MM.1S (cell line): ENCODE measurements at regions not wholly inside any gene's neighbourhood (a gene's known extent, or its start where the extent isn't known, plus 50 kb on each side); places are given as distances from the start of the nearest gene placed in this dataset.

Experiments
- DNase-seq: peaks from one replicate; pipeline ENCODE4 v3.0.0-alpha.2; 2015
- H2AFZ ChIP-seq: fragments of 300-600 bp; sonication (generic); 2 replicates; pipeline ENCODE4 v1.6.0; 2016; ENCODE audit warnings: antibody characterized with exemption, low read length
- H3F3A ChIP-seq: fragments of 300-600 bp; sonication (generic); 2 replicates; pipeline ENCODE4 v1.6.1; 2016; ENCODE audit warnings: mild to moderate bottlenecking, antibody characterized with exemption, low read length, moderate library complexity, mixed read lengths; ENCODE audit not compliant: insufficient read depth
- H3K27ac ChIP-seq: fragments of 300-600 bp; sonication (generic); 2 replicates; pipeline ENCODE4 v1.5.1; 2016; ENCODE audit warnings: mild to moderate bottlenecking, low read length
- H3K27me3 ChIP-seq: fragments of 300-600 bp; sonication (generic); replicated peaks from 2 replicates; pipeline ENCODE4 v1.6.0; 2016; ENCODE audit warnings: low read length; ENCODE audit not compliant: insufficient read depth
- H3K36me3 ChIP-seq: fragments of 300-600 bp; sonication (generic); replicated peaks from 2 replicates; pipeline ENCODE4 v1.6.1; 2016; ENCODE audit warnings: mild to moderate bottlenecking, low read length, mixed read lengths; ENCODE audit not compliant: insufficient read depth
- H3K4me1 ChIP-seq: fragments of 300-600 bp; sonication (generic); 2 replicates; pipeline ENCODE4 v1.6.1; 2016; ENCODE audit warnings: low read length, mixed read lengths
- H3K4me2 ChIP-seq: fragments of 300-600 bp; sonication (generic); 2 replicates; pipeline ENCODE4 v1.6.0; 2016; ENCODE audit warnings: low read depth, low read length
- H3K4me3 ChIP-seq: fragments of 300-600 bp; sonication (generic); 2 replicates; pipeline ENCODE4 v1.5.1; 2016; ENCODE audit warnings: low read length, mixed read lengths
- H3K79me2 ChIP-seq: fragments of 300-600 bp; sonication (generic); 2 replicates; pipeline ENCODE4 v1.6.1; 2016; ENCODE audit warnings: mixed run types, low read length, mixed read lengths
- H3K9ac ChIP-seq: fragments of 300-600 bp; sonication (generic); 2 replicates; pipeline ENCODE4 v1.6.1; 2016; ENCODE audit warnings: low read length, mixed read lengths
- H3K9me2 ChIP-seq: fragments of 300-600 bp; sonication (generic); replicated peaks from 2 replicates; pipeline ENCODE4 v1.6.1; 2016; ENCODE audit warnings: mild to moderate bottlenecking, low read length, mixed read lengths; ENCODE audit not compliant: insufficient read depth
- H3K9me3 ChIP-seq: fragments of 300-600 bp; sonication (generic); replicated peaks from 2 replicates; pipeline ENCODE4 v1.6.1; 2016; ENCODE audit warnings: mild to moderate bottlenecking, low read length, mixed read lengths; ENCODE audit not compliant: insufficient read depth
- H4K20me1 ChIP-seq: fragments of 300-600 bp; sonication (generic); 2 replicates; pipeline ENCODE4 v1.6.1; 2016; ENCODE audit warnings: mild to moderate bottlenecking, low read length, moderate library complexity, mixed read lengths; ENCODE audit not compliant: insufficient read depth
- EZH2 ChIP-seq: fragments of 300-600 bp; sonication (generic); optimal IDR thresholded peaks from 2 replicates; pipeline ENCODE3; 2017; ENCODE audit warnings: low read depth, mild to moderate bottlenecking, antibody characterized with exemption, low read length, mixed read lengths
- EZH2phosphoT487 ChIP-seq: fragments of 300-600 bp; sonication (generic); IDR thresholded peaks from 2 replicates; pipeline ENCODE4 v1.6.1; 2018; ENCODE audit warnings: antibody characterized with exemption, low read length
- TF ChIP-seq, protein P1 (sequence below): fragments of 300-600 bp; sonication (generic); IDR thresholded peaks from 2 replicates; pipeline ENCODE4 v1.5.1; 2016; ENCODE audit warnings: antibody characterized with exemption, low read length, mixed read lengths

DNA sequence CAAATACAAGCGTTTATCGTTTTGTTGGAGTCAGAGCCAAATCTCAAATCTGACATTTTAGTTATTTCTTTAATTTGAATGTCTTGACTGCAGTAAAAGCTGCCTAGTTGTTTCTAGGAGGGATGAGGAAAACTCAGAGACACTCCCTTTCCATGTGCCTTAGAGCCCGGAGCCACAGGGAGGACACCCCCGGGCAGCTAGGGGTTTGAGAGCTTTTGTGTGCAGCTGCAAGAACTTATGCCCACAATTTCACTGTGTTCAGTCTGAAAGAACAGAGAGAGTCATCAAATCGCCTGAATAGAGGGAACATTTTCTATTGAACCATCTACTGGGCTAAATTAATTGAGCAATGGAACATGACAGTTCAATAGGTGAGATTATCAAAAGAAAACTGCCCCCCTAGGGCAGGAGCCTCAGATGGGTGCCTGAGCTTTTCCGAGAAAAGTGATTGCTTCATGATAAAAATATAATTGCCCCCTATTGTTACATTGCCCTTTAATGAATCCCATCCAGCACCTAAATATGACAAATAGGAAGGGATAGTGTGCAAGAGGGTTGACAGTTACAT lies 709.3 kb upstream of the RGMB start:
- H3K27me3 ChIP-seq, result no peaks in the 10 kb centered on the region
- H3K9me2 ChIP-seq, result no peaks in the 10 kb centered on the region
- H2AFZ ChIP-seq, result no peak overlapping the region
- no peaks in the 10 kb centered on the region for H3K79me2 ChIP-seq
- H3K4me1 ChIP-seq, result peaks cover 7% of the 10 kb centered on the region
- no peak overlapping the region for H3K9ac ChIP-seq
- H3F3A ChIP-seq, result no peaks in the 10 kb centered on the region
- TF ChIP-seq, protein P1, sequence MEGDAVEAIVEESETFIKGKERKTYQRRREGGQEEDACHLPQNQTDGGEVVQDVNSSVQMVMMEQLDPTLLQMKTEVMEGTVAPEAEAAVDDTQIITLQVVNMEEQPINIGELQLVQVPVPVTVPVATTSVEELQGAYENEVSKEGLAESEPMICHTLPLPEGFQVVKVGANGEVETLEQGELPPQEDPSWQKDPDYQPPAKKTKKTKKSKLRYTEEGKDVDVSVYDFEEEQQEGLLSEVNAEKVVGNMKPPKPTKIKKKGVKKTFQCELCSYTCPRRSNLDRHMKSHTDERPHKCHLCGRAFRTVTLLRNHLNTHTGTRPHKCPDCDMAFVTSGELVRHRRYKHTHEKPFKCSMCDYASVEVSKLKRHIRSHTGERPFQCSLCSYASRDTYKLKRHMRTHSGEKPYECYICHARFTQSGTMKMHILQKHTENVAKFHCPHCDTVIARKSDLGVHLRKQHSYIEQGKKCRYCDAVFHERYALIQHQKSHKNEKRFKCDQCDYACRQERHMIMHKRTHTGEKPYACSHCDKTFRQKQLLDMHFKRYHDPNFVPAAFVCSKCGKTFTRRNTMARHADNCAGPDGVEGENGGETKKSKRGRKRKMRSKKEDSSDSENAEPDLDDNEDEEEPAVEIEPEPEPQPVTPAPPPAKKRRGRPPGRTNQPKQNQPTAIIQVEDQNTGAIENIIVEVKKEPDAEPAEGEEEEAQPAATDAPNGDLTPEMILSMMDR, result no peak
- TF ChIP-seq EZH2 (no peak), EZH2phosphoT487 (no peak)
- H3K4me2 ChIP-seq, result no peak overlapping the region
- DNase-seq, result no peak
- no peaks in the 10 kb centered on the region for H3K36me3 ChIP-seq
- H3K9me3 ChIP-seq, result no peaks in the 10 kb centered on the region
- no peak overlapping the region for H3K27ac ChIP-seq
- no peaks in the 10 kb centered on the region for H4K20me1 ChIP-seq
- H3K4me3 ChIP-seq, result no peak overlapping the region

DNA sequence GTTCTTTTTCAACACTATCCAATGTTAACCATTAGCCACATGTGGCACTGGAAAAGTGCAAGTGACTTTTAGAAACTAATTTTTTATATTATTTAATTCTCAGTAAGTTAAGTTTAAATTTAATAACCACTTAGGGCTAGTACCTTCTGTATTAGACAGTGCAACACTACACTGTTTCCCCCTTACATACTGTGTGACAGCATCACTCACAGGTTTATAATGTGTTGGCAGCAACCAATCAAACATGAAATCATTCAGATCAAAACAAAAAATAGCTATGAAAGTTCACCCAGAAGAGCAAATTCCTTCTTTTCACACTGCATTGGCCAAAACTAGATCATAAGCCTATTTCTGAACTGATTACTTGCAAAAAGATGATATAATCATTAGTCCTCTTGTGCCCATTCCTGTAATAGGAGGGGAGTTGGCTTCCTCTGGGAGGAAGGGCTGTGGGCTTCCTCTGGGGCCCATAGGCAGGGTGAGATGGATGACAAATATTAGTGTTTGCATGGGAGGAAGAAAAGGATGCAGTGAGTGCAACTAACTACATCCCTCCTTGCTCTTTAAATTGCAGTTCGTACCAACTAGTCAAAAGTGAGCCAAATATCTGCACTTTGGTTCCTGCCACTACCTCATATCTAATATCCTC lies 708.1 kb upstream of the RGMB start:
- Histone ChIP-seq H3K9me2 (no peaks in the 10 kb centered on the region), H3K4me1 (peaks cover 16% of the 10 kb centered on the region), H4K20me1 (no peaks in the 10 kb centered on the region), H3K4me3 (no peak overlapping the region), H3K4me2 (no peak overlapping the region), H3F3A (peaks cover 5% of the 10 kb centered on the region), H3K27ac (no peak overlapping the region), H3K36me3 (no peaks in the 10 kb centered on the region), H3K9me3 (no peaks in the 10 kb centered on the region), H3K9ac (no peak overlapping the region), H3K79me2 (no peaks in the 10 kb centered on the region), H3K27me3 (no peaks in the 10 kb centered on the region), H2AFZ (no peak overlapping the region)
- no peak for DNase-seq
- TF ChIP-seq EZH2phosphoT487, result no peak
- TF ChIP-seq EZH2, result no peak
- TF ChIP-seq, protein P1, result no peak

DNA sequence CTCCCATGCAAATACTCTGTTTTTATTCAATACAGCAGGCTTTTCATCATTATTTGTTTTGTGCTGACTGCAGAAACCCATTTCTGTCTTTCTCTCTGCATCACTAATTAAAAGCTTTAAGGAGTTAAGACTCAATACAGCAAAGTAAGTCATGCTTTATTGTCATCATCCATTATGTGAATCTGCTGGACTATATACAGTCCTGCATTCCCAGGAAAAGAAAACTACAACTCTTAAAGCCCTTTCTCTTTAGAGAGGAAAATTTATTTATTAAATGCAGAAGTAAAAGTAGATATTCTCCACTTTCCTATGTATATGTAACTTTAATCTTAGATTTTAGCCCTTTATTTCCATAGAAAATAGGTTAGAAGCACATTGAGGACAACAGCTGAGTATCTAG lies 706.6 kb upstream of the RGMB start:
- TF ChIP-seq EZH2phosphoT487, result no peak
- no peak for TF ChIP-seq EZH2
- TF ChIP-seq, protein P1, result no peak
- H3K9me2 ChIP-seq, result no peaks in the 10 kb centered on the region
- H4K20me1 ChIP-seq, result no peaks in the 10 kb centered on the region
- no peaks in the 10 kb centered on the region for H3K36me3 ChIP-seq
- H3K27me3 ChIP-seq, result no peaks in the 10 kb centered on the region
- H3K27ac ChIP-seq, result no peak overlapping the region
- H3K79me2 ChIP-seq, result no peaks in the 10 kb centered on the region
- no peak overlapping the region for H3K4me2 ChIP-seq
- peaks cover 7% of the 10 kb centered on the region for H3F3A ChIP-seq
- H3K9me3 ChIP-seq, result no peaks in the 10 kb centered on the region
- no peak overlapping the region for H3K4me3 ChIP-seq
- no peak overlapping the region for H3K9ac ChIP-seq
- no peak overlapping the region for H2AFZ ChIP-seq
- no peak for DNase-seq
- peaks cover 20% of the 10 kb centered on the region for H3K4me1 ChIP-seq
